GM13977 (cell line): ENCODE measurements at regions not wholly inside any gene's neighbourhood (a gene's known extent, or its start where the extent isn't known, plus 50 kb on each side); places are given as distances from the start of the nearest gene placed in this dataset.

Experiments
- DNase-seq: peaks from one replicate; pipeline ENCODE4 v3.0.0; 2012; ENCODE audit warnings: low spot score
- CTCF ChIP-seq: IDR thresholded peaks from 2 replicates; pipeline ENCODE4 v1.5.1; 2012; ENCODE audit warnings: mild to moderate bottlenecking, control low read depth; ENCODE audit not compliant: insufficient read depth; ENCODE audit errors: extremely low read depth, missing control alignments
- in situ Hi-C: fragments of 300-500 bp; cut with MboI; formaldehyde crosslinking; loops from one replicate; pipeline ENCODE4 v1.12.0; 2022; ENCODE audit warnings: low sequenced_read_pairs, low pct_unique_long_range_greater_than_20kb, mixed read lengths, inconsistent platforms; ENCODE audit not compliant: unreplicated experiment

DNA sequence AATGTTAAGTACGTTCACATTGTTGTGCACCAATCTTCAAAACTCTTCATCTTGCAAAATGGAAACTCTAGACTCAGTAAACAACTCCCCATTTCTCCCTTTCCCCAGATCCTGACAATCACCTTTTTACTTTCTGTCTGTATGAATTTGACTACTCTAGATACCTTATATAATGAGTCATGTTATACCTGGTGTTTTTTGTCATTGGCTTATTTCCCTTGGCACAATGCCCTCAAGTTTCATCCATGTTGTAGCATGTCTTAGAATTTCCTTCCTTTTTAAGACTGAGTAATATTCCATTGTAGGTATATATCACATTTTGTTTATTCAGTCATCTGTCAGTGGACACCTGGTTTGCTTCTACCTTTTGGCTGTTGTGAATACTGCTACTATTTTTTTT lies 399.5 kb downstream of the LMO4 start:
- in situ Hi-C loops: no loop called here

GRCh38 chr1:87730274-87731216 lies 401.9 kb downstream of the LMO4 start:
- in situ Hi-C loops: no loop called here
- no peak for TF ChIP-seq CTCF
- DNase-seq: no peak

More for the DNA sequence above, 399.5 kb downstream of the LMO4 start:
- no peak for TF ChIP-seq CTCF
- DNase-seq: no peak

GRCh38 chr1:87733386-87733785 lies 404.7 kb downstream of the LMO4 start:
- DNase-seq: no peak
- in situ Hi-C loops: no loop called here
- TF ChIP-seq CTCF: no peak

DNA sequence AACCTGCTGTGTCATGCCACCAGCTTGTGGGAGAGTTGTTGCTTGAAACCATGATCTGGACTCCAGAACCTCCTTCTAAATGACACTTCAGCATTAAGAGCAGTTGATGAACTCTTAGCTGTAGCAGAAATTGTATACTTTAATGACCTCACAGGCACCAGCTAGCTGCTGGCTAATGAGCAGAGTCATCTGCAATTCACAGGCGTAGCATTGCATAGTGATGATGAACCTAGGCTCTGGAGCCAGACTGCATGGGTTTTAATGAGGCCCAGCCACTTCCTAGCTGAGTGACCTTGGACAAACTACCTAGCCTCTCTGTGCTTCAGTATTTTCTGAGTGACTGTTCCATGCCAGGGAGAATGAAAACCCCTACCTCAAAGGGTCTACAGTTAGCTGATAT lies 407.1 kb downstream of the LMO4 start:
- no peak for TF ChIP-seq CTCF
- in situ Hi-C loops: no loop called here
- DNase-seq: no peak

DNA sequence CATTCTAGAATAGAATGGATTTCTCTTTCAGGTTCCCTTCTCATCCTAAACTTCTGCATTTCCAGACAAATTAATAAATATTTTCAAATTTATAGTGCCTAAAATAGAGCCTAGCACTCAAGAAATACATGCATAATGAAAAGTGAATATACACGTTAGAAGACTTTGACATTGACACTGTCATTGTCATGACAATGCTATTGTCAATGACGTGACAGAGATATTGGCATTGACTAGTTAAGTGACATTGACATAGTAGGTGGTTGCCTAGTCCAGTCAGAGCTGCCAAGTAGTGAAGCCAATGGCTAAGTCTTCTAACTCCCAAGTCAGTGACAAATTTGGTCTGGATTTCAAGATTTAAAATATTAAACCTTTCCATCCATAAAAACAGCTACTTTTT lies 410.5 kb downstream of the LMO4 start:
- no peak for TF ChIP-seq CTCF
- in situ Hi-C loops: no loop called here
- DNase-seq: no peak

DNA sequence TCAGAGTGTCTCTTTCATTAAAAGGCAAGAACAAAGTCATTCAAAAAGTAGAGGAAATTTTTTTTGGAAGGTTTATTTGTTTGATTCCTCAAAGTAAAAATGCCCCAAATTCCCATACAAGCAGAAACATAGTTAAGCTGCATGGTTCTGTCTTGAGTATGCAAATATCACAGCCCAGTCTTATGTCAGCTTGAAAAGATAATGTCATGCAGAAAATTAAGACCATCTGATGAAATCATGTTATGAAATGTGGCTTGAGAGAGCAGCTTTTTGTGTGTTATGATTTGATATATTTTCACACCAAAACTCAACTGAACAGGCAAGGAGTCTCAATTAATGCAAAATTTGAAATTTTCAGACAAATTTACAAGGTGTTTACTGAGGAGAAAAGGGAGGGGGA lies 411.0 kb downstream of the LMO4 start:
- DNase-seq: no peak
- in situ Hi-C loops: no loop called here
- no peak for TF ChIP-seq CTCF
